AG04449 (cell line): ENCODE measurements at regions not wholly inside any gene's neighbourhood (a gene's known extent, or its start where the extent isn't known, plus 50 kb on each side); places are given as distances from the start of the nearest gene placed in this dataset.

Experiments used
- CTCF ChIA-PET: fragments of 350-600 bp; formaldehyde crosslinking; extraction: SDS; loops from one replicate; lab custom pipeline; 2021; ENCODE audit warnings: antibody characterized with exemption; lab: Yijun Ruan, JAX
- POLR2A ChIA-PET: fragments of 400-600, 350-600 bp; formaldehyde crosslinking; extraction: SDS; loops from one replicate; lab custom pipeline; 2020; ENCODE audit warnings: antibody characterized with exemption, inconsistent platforms; lab: Yijun Ruan, JAX
- DNase-seq: peaks from one replicate; pipeline ENCODE4 v3.0.0-alpha.2; 2010; ENCODE audit warnings: low read depth, low spot score
- H3K4me3 ChIP-seq: 2 replicates; pipeline ENCODE4 v1.5.1; 2011; ENCODE audit warnings: low read depth, mild to moderate bottlenecking, control low read depth, low read length
- CTCF ChIP-seq: IDR thresholded peaks from one replicate; pipeline ENCODE4 v1.5.1; 2011; ENCODE audit warnings: mild to moderate bottlenecking, moderate library complexity, low read length, control low read depth, inconsistent platforms; ENCODE audit not compliant: insufficient read depth; ENCODE audit errors: missing control alignments

GRCh38 chr3:44175070-44175469 lies 66.6 kb upstream of the TOPAZ1 start:
- CTCF ChIA-PET: no interaction called here
- POLR2A ChIA-PET: no interaction called here
- DNase-seq: no peak
- H3K4me3 ChIP-seq: no peak overlapping the region
- no peak for TF ChIP-seq CTCF

GRCh38 chr3:44179246-44179645 lies 62.4 kb upstream of the TOPAZ1 start:
- CTCF ChIA-PET: no interaction called here
- DNase-seq: no peak
- no peak overlapping the region for H3K4me3 ChIP-seq
- POLR2A ChIA-PET: no interaction called here
- TF ChIP-seq CTCF: no peak

- DNase-seq: no peak
- CTCF ChIA-PET: interaction anchor here (5.2 kb wide), 1 partner anchor 14 kb away, joined by 26 read pairs; no protein-coding TSS in a partner anchor
- no peak for TF ChIP-seq CTCF
- POLR2A ChIA-PET: no interaction called here
- H3K4me3 ChIP-seq: no peak overlapping the region
These were observed 57.2 kb upstream of the TOPAZ1 start for GRCh38 chr3:44184319-44184953.

- DNase-seq: no peak
- no peak for TF ChIP-seq CTCF
- CTCF ChIA-PET: no interaction called here
- no peak overlapping the region for H3K4me3 ChIP-seq
- POLR2A ChIA-PET: no interaction called here
These were observed 56.2 kb upstream of the TOPAZ1 start for GRCh38 chr3:44185396-44185915.

GRCh38 chr3:44186111-44186672 lies 55.5 kb upstream of the TOPAZ1 start:
- ChIA-PET POLR2A (no interaction called here), CTCF (interaction anchor here (1.4 to 1.7 kb wide), 2 partner anchors 12 to 17 kb away, joined by 3 to 5 read pairs; no protein-coding TSS in a partner anchor)
- no peak overlapping the region for H3K4me3 ChIP-seq
- DNase-seq: no peak
- TF ChIP-seq CTCF: no peak

GRCh38 chr3:44186712-44187111 lies 55.0 kb upstream of the TOPAZ1 start:
- CTCF ChIA-PET: interaction anchor here (1.4 to 1.7 kb wide), 2 partner anchors 11 to 17 kb away, joined by 3 to 5 read pairs; no protein-coding TSS in a partner anchor
- POLR2A ChIA-PET: no interaction called here
- TF ChIP-seq CTCF: no peak

More at GRCh38 chr3:44186712-44187111, 55.0 kb upstream of the TOPAZ1 start:
- no peak for DNase-seq
- H3K4me3 ChIP-seq: no peak overlapping the region
